ENCODE measurements at regions not wholly inside any gene's neighbourhood (a gene's known extent, or its start where the extent isn't known, plus 50 kb on each side); places are given as distances from the start of the nearest gene placed in this dataset.

DNA sequence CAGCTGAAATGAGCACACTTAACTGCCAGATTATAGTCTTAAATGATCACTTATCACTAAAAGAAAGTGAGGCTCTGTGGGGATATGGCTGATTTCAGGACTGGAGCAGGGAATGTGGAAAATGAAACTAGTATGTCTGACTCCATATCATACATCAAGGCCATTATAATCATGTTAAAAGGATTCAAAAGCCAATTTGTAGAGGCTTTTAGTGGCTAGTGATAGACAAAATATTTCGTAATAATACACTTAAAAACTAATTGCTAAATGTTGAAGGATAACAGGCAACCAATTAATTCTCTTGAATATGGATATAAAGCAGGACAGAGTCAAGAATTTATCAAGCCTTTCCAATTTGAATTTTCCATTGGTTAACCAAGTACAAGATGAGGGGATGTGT, 358.1 kb upstream of the NDST3 start:
- no peaks in the 10 kb centered on the region for H3K36me3 ChIP-seq (ENCODE audit: control insufficient read depth in 1 of 2, insufficient read depth in 2 of 2, low read length in 2 of 2)
- intact Hi-C loops (cut with micrococcal nuclease): no loop called here
- BruUV-seq (replicated peaks): no TSS peak
- no peaks in the 10 kb centered on the region for H3K9me2 ChIP-seq (ENCODE audit: insufficient read depth)
- RAD21 ChIA-PET (ENCODE audit: low non-redundant PET in 1 of 2, low total read pairs in 2 of 2, uncharacterized antibody in 2 of 2, unreplicated experiment in 2 of 2): no interaction called here
- no peak overlapping the region for H3K9ac ChIP-seq (ENCODE audit: low read length)
- no peak overlapping the region for H2AFZ ChIP-seq (ENCODE audit: low read depth, low read length, poor library complexity, severe bottlenecking)
- H4K20me1 ChIP-seq (ENCODE audit: insufficient read depth): no peaks in the 10 kb centered on the region
- ATAC-seq (no peak), DNase-seq (ENCODE audit: low read depth, low spot score) (no peak)
- H3K79me2 ChIP-seq (ENCODE audit: insufficient read depth, low read length): no peaks in the 10 kb centered on the region
- H3K9me3 ChIP-seq (ENCODE audit: control insufficient read depth in 1 of 2, insufficient read depth in 1 of 2, low read depth in 1 of 2, low read length in 2 of 2): no peaks in the 10 kb centered on the region
- TF ChIP-seq, protein P1, sequence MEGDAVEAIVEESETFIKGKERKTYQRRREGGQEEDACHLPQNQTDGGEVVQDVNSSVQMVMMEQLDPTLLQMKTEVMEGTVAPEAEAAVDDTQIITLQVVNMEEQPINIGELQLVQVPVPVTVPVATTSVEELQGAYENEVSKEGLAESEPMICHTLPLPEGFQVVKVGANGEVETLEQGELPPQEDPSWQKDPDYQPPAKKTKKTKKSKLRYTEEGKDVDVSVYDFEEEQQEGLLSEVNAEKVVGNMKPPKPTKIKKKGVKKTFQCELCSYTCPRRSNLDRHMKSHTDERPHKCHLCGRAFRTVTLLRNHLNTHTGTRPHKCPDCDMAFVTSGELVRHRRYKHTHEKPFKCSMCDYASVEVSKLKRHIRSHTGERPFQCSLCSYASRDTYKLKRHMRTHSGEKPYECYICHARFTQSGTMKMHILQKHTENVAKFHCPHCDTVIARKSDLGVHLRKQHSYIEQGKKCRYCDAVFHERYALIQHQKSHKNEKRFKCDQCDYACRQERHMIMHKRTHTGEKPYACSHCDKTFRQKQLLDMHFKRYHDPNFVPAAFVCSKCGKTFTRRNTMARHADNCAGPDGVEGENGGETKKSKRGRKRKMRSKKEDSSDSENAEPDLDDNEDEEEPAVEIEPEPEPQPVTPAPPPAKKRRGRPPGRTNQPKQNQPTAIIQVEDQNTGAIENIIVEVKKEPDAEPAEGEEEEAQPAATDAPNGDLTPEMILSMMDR (IDR thresholded peaks at IDR 0.05 in 2 of 3, conservative IDR thresholded peaks at IDR 0.05 in 1 of 3; ENCODE audit: borderline replicate concordance in 1 of 3, insufficient read depth in 1 of 3, low read depth in 2 of 3, low read length in 2 of 3): no peak
- TF ChIP-seq MAX (IDR thresholded peaks at IDR 0.05): no peak
- no peak for TF ChIP-seq EZH2 (IDR thresholded peaks at IDR 0.05)
- TF ChIP-seq SRF (IDR thresholded peaks at IDR 0.05; ENCODE audit: low read depth): no peak
- TF ChIP-seq ELF1 (IDR thresholded peaks at IDR 0.05; ENCODE audit: borderline replicate concordance, low read depth): no peak
- no peak for TF ChIP-seq TCF7L2 (IDR thresholded peaks at IDR 0.05; ENCODE audit: borderline replicate concordance, extremely low read depth, insufficient read depth, insufficient read length)
- no peak for TF ChIP-seq FOSL1 (IDR thresholded peaks at IDR 0.05; ENCODE audit: low read depth)
- no peak for TF ChIP-seq EGR1 (IDR thresholded peaks at IDR 0.05; ENCODE audit: low read depth)
- no peak for TF ChIP-seq JUND (IDR thresholded peaks at IDR 0.05)
- TF ChIP-seq REST (IDR thresholded peaks at IDR 0.05; ENCODE audit: low read depth): no peak
- TF ChIP-seq CBX3 (IDR thresholded peaks at IDR 0.05; ENCODE audit: low read depth): no peak
- TF ChIP-seq ZFX (IDR thresholded peaks at IDR 0.05): no peak
- H3K27me3 ChIP-seq (ENCODE audit: insufficient read depth, low read length): no peaks in the 10 kb centered on the region
- H3K4me2 ChIP-seq (ENCODE audit: low read length): no peak overlapping the region
- H3K27ac ChIP-seq (ENCODE audit: low read depth, low read length): no peak overlapping the region
- H3K4me3 ChIP-seq (replicated peaks in 1 of 2; ENCODE audit: low read depth in 1 of 2, low read length in 2 of 2): no peak overlapping the region
- POLR2A ChIA-PET: no interaction called here
- CTCF ChIA-PET: no interaction called here
- no peaks in the 10 kb centered on the region for H3K4me1 ChIP-seq (ENCODE audit: control insufficient read depth in 1 of 2, insufficient read depth in 2 of 2, low read length in 2 of 2)

Data from HCT116 (cell line).